ENCODE measurements at regions not wholly inside any gene's neighbourhood (a gene's known extent, or its start where the extent isn't known, plus 50 kb on each side); places are given as distances from the start of the nearest gene placed in this dataset.

- in situ Hi-C loops (cut with HindIII; ENCODE audit: low pct_ligation_motif_present, low sequenced_read_pairs) = loop anchor here (25.0 kb wide), 1 partner anchor 379 kb away; no protein-coding TSS in a partner anchor
- Histone ChIP-seq H3K27ac (peak overlapping the region; percentile 71), H3K27me3 (replicated peaks) (no peaks in the 10 kb centered on the region), H3K36me3 (replicated peaks) (no peaks in the 10 kb centered on the region), H3K4me3 (ENCODE audit: low read depth, low read length) (no peak overlapping the region)
- no peak for DNase-seq
- TF ChIP-seq CTCF (IDR thresholded peaks at IDR 0.05; ENCODE audit: low read depth, low read length, missing control alignments) = no peak
These were observed 54.2 kb downstream of the S1PR1 start for GRCh38 chr1:101290922-101291561.

- Histone ChIP-seq H3K36me3 (replicated peaks) (no peaks in the 10 kb centered on the region), H3K27me3 (replicated peaks) (no peaks in the 10 kb centered on the region), H3K27ac (peak overlapping the region; percentile 71), H3K4me3 (ENCODE audit: low read depth, low read length) (no peak overlapping the region)
- in situ Hi-C loops (cut with HindIII; ENCODE audit: low pct_ligation_motif_present, low sequenced_read_pairs) = loop anchor here (25.0 kb wide), 1 partner anchor 379 kb away; no protein-coding TSS in a partner anchor
- TF ChIP-seq CTCF (IDR thresholded peaks at IDR 0.05; ENCODE audit: low read depth, low read length, missing control alignments) = no peak
- DNase-seq = peak; percentile 85
These were observed 55.0 kb downstream of the S1PR1 start for GRCh38 chr1:101291562-101292380.

GRCh38 chr1:101293461-101294051 lies 56.7 kb downstream of the S1PR1 start:
- in situ Hi-C loops (cut with HindIII; ENCODE audit: low pct_ligation_motif_present, low sequenced_read_pairs) = loop anchor here (25.0 kb wide), 1 partner anchor 381 kb away; no protein-coding TSS in a partner anchor
- TF ChIP-seq CTCF (IDR thresholded peaks at IDR 0.05; ENCODE audit: low read depth, low read length, missing control alignments) = no peak
- Histone ChIP-seq H3K36me3 (replicated peaks) (no peaks in the 10 kb centered on the region), H3K27ac (peak overlapping the region; percentile 8), H3K27me3 (replicated peaks) (no peaks in the 10 kb centered on the region), H3K4me3 (ENCODE audit: low read depth, low read length) (no peak overlapping the region)
- DNase-seq = peak; percentile 64

GRCh38 chr1:101295209-101295608 lies 58.4 kb downstream of the S1PR1 start:
- no peak for DNase-seq
- Histone ChIP-seq H3K4me3 (ENCODE audit: low read depth, low read length) (no peak overlapping the region), H3K27ac (no peak overlapping the region), H3K36me3 (replicated peaks) (no peaks in the 10 kb centered on the region), H3K27me3 (replicated peaks) (no peaks in the 10 kb centered on the region)
- in situ Hi-C loops (cut with HindIII; ENCODE audit: low pct_ligation_motif_present, low sequenced_read_pairs) = loop anchor here (25.0 kb wide), 1 partner anchor 383 kb away; no protein-coding TSS in a partner anchor
- no peak for TF ChIP-seq CTCF (IDR thresholded peaks at IDR 0.05; ENCODE audit: low read depth, low read length, missing control alignments)

GRCh38 chr1:101298663-101299062 lies 61.8 kb downstream of the S1PR1 start:
- no peak for TF ChIP-seq CTCF (IDR thresholded peaks at IDR 0.05; ENCODE audit: low read depth, low read length, missing control alignments)
- no peaks in the 10 kb centered on the region for H3K36me3 ChIP-seq (replicated peaks)
- no peak overlapping the region for H3K4me3 ChIP-seq (ENCODE audit: low read depth, low read length)
- in situ Hi-C loops (cut with HindIII; ENCODE audit: low pct_ligation_motif_present, low sequenced_read_pairs) = loop anchor here (25.0 kb wide), 1 partner anchor 386 kb away; no protein-coding TSS in a partner anchor
- no peak for DNase-seq
- H3K27me3 ChIP-seq (replicated peaks) = no peaks in the 10 kb centered on the region
- H3K27ac ChIP-seq = no peak overlapping the region
